WTC11 (cell line): ENCODE measurements at regions not wholly inside any gene's neighbourhood (a gene's known extent, or its start where the extent isn't known, plus 50 kb on each side); places are given as distances from the start of the nearest gene placed in this dataset.

Source experiments
- ATF1 ChIP-seq: sonication (generic); formaldehyde crosslinking; IDR thresholded peaks from 2 replicates; pipeline ENCODE4 v1.8.1; 2023; ENCODE audit warnings: mild to moderate bottlenecking, moderate library complexity, missing genetic modification reagents
- PRDM15 ChIP-seq: sonication (generic); formaldehyde crosslinking; IDR thresholded peaks from 2 replicates; pipeline ENCODE4 v1.8.0; 2022; ENCODE audit warnings: missing genetic modification reagents
- STAT6 ChIP-seq: sonication (generic); formaldehyde crosslinking; conservative IDR thresholded peaks from 2 replicates; pipeline ENCODE4 v1.8.1; 2023; ENCODE audit warnings: mild to moderate bottlenecking, low read depth, missing genetic modification reagents, moderate library complexity

GRCh38 chr9:108254236-108254635 lies 601.5 kb downstream of the ACTL7B start:
- TF ChIP-seq STAT6 (CRISPR knock-in tag), result no peak
- TF ChIP-seq ATF1 (CRISPR knock-in tag), result no peak
- TF ChIP-seq PRDM15 (CRISPR knock-in tag), result no peak
